Sigmoid colon (tissue), 6 donors: ENCODE measurements at regions not wholly inside any gene's neighbourhood (a gene's known extent, or its start where the extent isn't known, plus 50 kb on each side); places are given as distances from the start of the nearest gene placed in this dataset.
"Not testable (repeated sequence)": the region's sequence is repeated elsewhere in the genome, so short reads cannot be mapped to it uniquely, and the experiment has no call there.

Experiments
- DNase-seq: peaks from one replicate; pipeline ENCODE4 v3.0.0-alpha.2; 2019
- H3K27ac ChIP-seq, 4 donors: fragments of 200-600 bp; sonication (generic); one replicate each; pipeline ENCODE4 v1.5.1; 2016 to 2019; ENCODE audit warnings: mild to moderate bottlenecking in 1 of 4
- H3K27me3 ChIP-seq, 3 donors: fragments of 200-600 bp; sonication (generic); one replicate each; pipeline ENCODE4 v1.5.1; 2019; ENCODE audit warnings: mild to moderate bottlenecking in 1 of 3
- H3K36me3 ChIP-seq, 4 donors: fragments of 200-600 bp; sonication (generic); one replicate each; pipeline ENCODE4 v1.5.1; 2016 to 2019
- H3K4me1 ChIP-seq, 4 donors: fragments of 200-600 bp; sonication (generic); one replicate each; pipeline ENCODE4 v1.5.1; 2017 to 2019
- H3K4me3 ChIP-seq, 4 donors: fragments of 200-600 bp; sonication (generic); one replicate each; pipeline ENCODE4 v1.5.1; 2017 to 2019; ENCODE audit warnings: mild to moderate bottlenecking in 2 of 4, moderate library complexity in 1 of 4
- H3K9me3 ChIP-seq, 4 donors: fragments of 200-600 bp in 3 of 4; sonication (generic) in 3 of 4; one replicate each; pipeline versions ENCODE4 v1.5.1 to v1.6.1; 2013 to 2019
- CTCF ChIP-seq, 4 experiments: fragments of 450-650 bp in 3 of 4; fragments of 200-600 bp in 1 of 4; IDR thresholded peaks; one replicate each; pipeline ENCODE4 v1.5.1; 2016 to 2019; ENCODE audit warnings: antibody characterized with exemption in 4 of 4, mild to moderate bottlenecking in 3 of 4, moderate library complexity in 2 of 4
- POLR2A ChIP-seq, 2 donors: fragments of 450-650 bp; IDR thresholded peaks; one replicate each; pipeline ENCODE4 v1.6.1; 2016; ENCODE audit warnings: antibody characterized with exemption in 2 of 2, mild to moderate bottlenecking in 2 of 2, moderate library complexity in 2 of 2
- POLR2AphosphoS5 ChIP-seq, 4 donors: sonication (generic); formaldehyde crosslinking; IDR thresholded peaks; one replicate each; pipeline ENCODE4 v1.6.1; 2017; ENCODE audit warnings: antibody characterized with exemption in 4 of 4
- WGBS, 2 donors: extraction: QIAGEN DNeasy Blood & Tissue Kit; methylation state at CpG; one replicate each; pipeline ENCODE4 v1.1.7; 2013; 5-methylcytosine and 5-hydroxymethylcytosine counted together
- intact Hi-C: fragments of 100-400 bp; cut with DNase I; formaldehyde crosslinking; loops from one replicate; pipeline ENCODE4 v1.15.1; 2023
- donor health status: healthy with polysubstance abuse.
- donor health status: healthy.

GRCh38 chr1:144516172-144516571 is 54.7 kb upstream of the NBPF15 start:
- H3K4me3 ChIP-seq, H3K27me3 ChIP-seq, DNase-seq, intact Hi-C loops, H3K9me3 ChIP-seq, H3K4me1 ChIP-seq, H3K27ac ChIP-seq, H3K36me3 ChIP-seq: not testable (repeated sequence)
- WGBS, 2 donors, result 81 to 88% methylated on average over 3 of the region's 3 CpGs

- H3K27ac ChIP-seq, H3K27me3 ChIP-seq, H3K4me3 ChIP-seq, H3K4me1 ChIP-seq, DNase-seq, H3K36me3 ChIP-seq, H3K9me3 ChIP-seq, intact Hi-C loops: not testable (repeated sequence)
- 86 to 90% methylated on average over 2 of the region's 2 CpGs for WGBS, 2 donors
These were observed 55.4 kb upstream of the NBPF15 start for GRCh38 chr1:144516906-144517305.

- H3K27ac ChIP-seq, H3K9me3 ChIP-seq, H3K4me3 ChIP-seq, DNase-seq, intact Hi-C loops, H3K27me3 ChIP-seq, H3K4me1 ChIP-seq, H3K36me3 ChIP-seq: not testable (repeated sequence)
- WGBS, 2 donors, result 70 to 75% methylated on average over 8 of the region's 9 CpGs
These were observed 57.0 kb upstream of the NBPF15 start for GRCh38 chr1:144518439-144518838.

- H3K9me3 ChIP-seq, H3K4me1 ChIP-seq, H3K36me3 ChIP-seq, H3K27me3 ChIP-seq, DNase-seq, H3K4me3 ChIP-seq, intact Hi-C loops, H3K27ac ChIP-seq: not testable (repeated sequence)
- 47 to 56% methylated on average over 10 of the region's 12 CpGs for whole genome bisulfite sequencing, 2 donors
These were observed 58.2 kb upstream of the NBPF15 start for GRCh38 chr1:144519528-144520189.

- peak overlapping the region in 3 of 4 donors; percentile 23 to 41 (median 23) for H3K4me3 ChIP-seq
- DNase-seq, result peak; percentile 83
These were observed 62.4 kb upstream of the NBPF15 start for GRCh38 chr1:144523661-144524407.

GRCh38 chr1:144532156-144532607 is 60.5 kb upstream of the PPIAL4F start:
- H3K27ac ChIP-seq, H3K4me1 ChIP-seq, H3K4me3 ChIP-seq, DNase-seq, H3K27me3 ChIP-seq, H3K9me3 ChIP-seq, H3K36me3 ChIP-seq, intact Hi-C loops: not testable (repeated sequence)
- WGBS, 2 donors, result 32 to 40% methylated on average over 9 of the region's 9 CpGs
- peak; percentile 19 to 56 (median 28) for TF ChIP-seq CTCF (IDR thresholded peaks at IDR 0.05)

More at GRCh38 chr1:144523661-144524407, 62.4 kb upstream of the NBPF15 start:
- H3K27me3 ChIP-seq, H3K9me3 ChIP-seq, H3K36me3 ChIP-seq, intact Hi-C loops, H3K4me1 ChIP-seq: not testable (repeated sequence)
- peak overlapping the region; percentile 34 to 75 (median 64) for H3K27ac ChIP-seq
- WGBS, 2 donors, result 7 to 40% methylated on average over 32 to 33 of the region's 33 CpGs
- TF ChIP-seq POLR2AphosphoS5 (IDR thresholded peaks at IDR 0.05), result peak; percentile 53 to 90 (median 79)
- TF ChIP-seq POLR2A (IDR thresholded peaks at IDR 0.05), result peak in 1 of 2 donors; percentile 32

- H3K27me3 ChIP-seq, H3K4me3 ChIP-seq, DNase-seq, H3K4me1 ChIP-seq, intact Hi-C loops, H3K36me3 ChIP-seq, H3K9me3 ChIP-seq, H3K27ac ChIP-seq: not testable (repeated sequence)
- WGBS, 2 donors, result 56 to 57% methylated on average over 3 of the region's 3 CpGs
These were observed 59.2 kb upstream of the PPIAL4F start for GRCh38 chr1:144533480-144533879.

GRCh38 chr1:144534286-144534685 is 58.4 kb upstream of the PPIAL4F start:
- H3K4me1 ChIP-seq, H3K36me3 ChIP-seq, intact Hi-C loops, H3K4me3 ChIP-seq, H3K27ac ChIP-seq, H3K9me3 ChIP-seq, H3K27me3 ChIP-seq, DNase-seq: not testable (repeated sequence)
- WGBS, 2 donors, result 53 to 64% methylated on average over 1 of the region's 1 CpG

GRCh38 chr1:144536677-144537076 is 56.0 kb upstream of the PPIAL4F start:
- H3K9me3 ChIP-seq, H3K27ac ChIP-seq, intact Hi-C loops, DNase-seq, H3K36me3 ChIP-seq, H3K4me1 ChIP-seq, H3K4me3 ChIP-seq: not testable (repeated sequence)
- 91 to 95% methylated on average over 1 of the region's 1 CpG for WGBS, 2 donors
- H3K27me3 ChIP-seq, result peaks cover 0 to 15% (median 0%) of the 10 kb centered on the region in 3 donors

- H3K36me3 ChIP-seq, H3K27ac ChIP-seq, H3K4me3 ChIP-seq, H3K9me3 ChIP-seq, DNase-seq, H3K4me1 ChIP-seq, intact Hi-C loops: not testable (repeated sequence)
- peaks cover 0 to 15% (median 0%) of the 10 kb centered on the region in 3 donors for H3K27me3 ChIP-seq
- WGBS, 2 donors, result 81 to 89% methylated on average over 5 of the region's 5 CpGs
These were observed 55.5 kb upstream of the PPIAL4F start for GRCh38 chr1:144537234-144537633.

- intact Hi-C loops, result not testable (repeated sequence)
These were observed 54.0 kb upstream of the PPIAL4F start for GRCh38 chr1:144538736-144539135.

More at GRCh38 chr1:144538736-144539135, 54.0 kb upstream of the PPIAL4F start:
- DNase-seq, H3K4me1 ChIP-seq, H3K9me3 ChIP-seq, H3K27ac ChIP-seq, H3K4me3 ChIP-seq, H3K36me3 ChIP-seq: not testable (repeated sequence)
- peaks cover 0 to 15% (median 0%) of the 10 kb centered on the region in 3 donors for H3K27me3 ChIP-seq
- WGBS, 2 donors, result 90 to 95% methylated on average over 6 of the region's 6 CpGs
